Mammary epithelial cell (primary cell): ENCODE measurements at regions not wholly inside any gene's neighbourhood (a gene's known extent, or its start where the extent isn't known, plus 50 kb on each side); places are given as distances from the start of the nearest gene placed in this dataset.

Experiments
- CTCF ChIP-seq, 2 donors: IDR thresholded peaks in 1 of 2; conservative IDR thresholded peaks in 1 of 2; 2 replicates each; pipeline ENCODE4 v1.5.1; 2011 to 2012; ENCODE audit warnings: inconsistent platforms in 2 of 2, low read length in 2 of 2, mild to moderate bottlenecking in 2 of 2, control low read depth in 1 of 2, low read depth in 1 of 2; ENCODE audit not compliant: insufficient read depth in 1 of 2; ENCODE audit errors: extremely low read depth in 1 of 2
- EZH2 ChIP-seq: IDR thresholded peaks from 2 replicates; pipeline ENCODE4 v1.6.1; 2012; ENCODE audit warnings: low read length, inconsistent platforms, borderline replicate concordance

GRCh38 chr2:85952196-85952734 lies 63.5 kb upstream of the ST3GAL5 start:
- TF ChIP-seq EZH2 (no peak), CTCF (conservative IDR thresholded peaks at IDR 0.05 in 1 of 2, IDR thresholded peaks at IDR 0.05 in 1 of 2; ENCODE audit: extremely low read depth in 1 of 2, insufficient read depth in 1 of 2, low read depth in 1 of 2, low read length in 2 of 2) (no peak)
